HEK293 (cell line): ENCODE measurements at regions not wholly inside any gene's neighbourhood (a gene's known extent, or its start where the extent isn't known, plus 50 kb on each side); places are given as distances from the start of the nearest gene placed in this dataset.
"Not testable (repeated sequence)": the region's sequence is repeated elsewhere in the genome, so short reads cannot be mapped to it uniquely, and the experiment has no call there.

Experiments
- YY1 ChIP-seq: fragments of 450-650 bp; formaldehyde crosslinking; IDR thresholded peaks from 2 replicates; pipeline ENCODE4 v1.5.1; 2018; ENCODE audit warnings: missing biosample characterization, missing genetic modification characterization
- ZBTB7A ChIP-seq: fragments of 450-650 bp; formaldehyde crosslinking; IDR thresholded peaks from 2 replicates; pipeline ENCODE4 v1.5.1; 2016; ENCODE audit warnings: low read depth, missing biosample characterization, missing genetic modification characterization
- ZBTB8A ChIP-seq: fragments of 450-650 bp; formaldehyde crosslinking; IDR thresholded peaks from 2 replicates; pipeline ENCODE4 v1.5.1; 2016; ENCODE audit warnings: missing biosample characterization, missing genetic modification characterization
- ZNF2 ChIP-seq: fragments of 450-650 bp; formaldehyde crosslinking; IDR thresholded peaks from 2 replicates; pipeline ENCODE4 v1.5.1; 2016; ENCODE audit warnings: missing biosample characterization, missing genetic modification characterization
- ZNF416 ChIP-seq: fragments of 450-650 bp; formaldehyde crosslinking; IDR thresholded peaks from 2 replicates; pipeline ENCODE4 v1.5.1; 2016; ENCODE audit warnings: missing biosample characterization, missing genetic modification characterization
- ZNF501 ChIP-seq: fragments of 450-650 bp; formaldehyde crosslinking; IDR thresholded peaks from 2 replicates; pipeline ENCODE4 v1.5.1; 2016; ENCODE audit warnings: missing biosample characterization, missing genetic modification characterization
- ZNF549 ChIP-seq: fragments of 450-650 bp; IDR thresholded peaks from 2 replicates; pipeline ENCODE4 v1.5.1; 2018; ENCODE audit warnings: missing biosample characterization, missing genetic modification characterization, mild to moderate bottlenecking, inconsistent platforms, moderate library complexity
- ZNF785 ChIP-seq: fragments of 450-650 bp; formaldehyde crosslinking; IDR thresholded peaks from 2 replicates; pipeline ENCODE4 v1.5.1; 2016; ENCODE audit warnings: missing biosample characterization, missing genetic modification characterization
- TF ChIP-seq, protein P1 (sequence below): fragments of 450-650 bp; formaldehyde crosslinking; IDR thresholded peaks from 2 replicates; pipeline ENCODE4 v1.5.1; 2016; ENCODE audit warnings: missing biosample characterization, missing genetic modification characterization

DNA sequence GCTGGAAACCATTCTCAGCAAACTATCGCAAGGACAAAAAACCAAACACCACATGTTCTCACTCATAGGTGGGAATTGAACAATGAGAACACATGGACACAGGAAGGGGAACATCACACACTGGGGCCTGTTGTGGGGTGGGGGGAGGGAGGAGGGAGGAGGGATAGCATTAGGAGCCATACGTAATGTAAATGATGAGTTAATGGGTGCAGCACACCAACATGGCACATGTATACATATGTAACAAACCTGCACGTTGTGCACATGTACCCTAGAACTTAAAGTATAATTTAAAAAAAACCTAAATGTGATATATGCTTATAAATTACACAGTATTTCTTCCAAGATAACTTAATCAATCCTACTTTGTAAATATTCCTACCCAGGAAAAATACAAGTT is 173.3 kb upstream of the WDFY3 start:
- TF ChIP-seq ZNF549 (tag by site-specific recombination); YY1 (tag by site-specific recombination); ZNF2 (tag by site-specific recombination); ZNF785 (tag by site-specific recombination); ZBTB8A (tag by site-specific recombination); ZNF416 (tag by site-specific recombination); ZNF501; ZBTB7A (tag by site-specific recombination): not testable (repeated sequence)
- TF ChIP-seq, protein P1, sequence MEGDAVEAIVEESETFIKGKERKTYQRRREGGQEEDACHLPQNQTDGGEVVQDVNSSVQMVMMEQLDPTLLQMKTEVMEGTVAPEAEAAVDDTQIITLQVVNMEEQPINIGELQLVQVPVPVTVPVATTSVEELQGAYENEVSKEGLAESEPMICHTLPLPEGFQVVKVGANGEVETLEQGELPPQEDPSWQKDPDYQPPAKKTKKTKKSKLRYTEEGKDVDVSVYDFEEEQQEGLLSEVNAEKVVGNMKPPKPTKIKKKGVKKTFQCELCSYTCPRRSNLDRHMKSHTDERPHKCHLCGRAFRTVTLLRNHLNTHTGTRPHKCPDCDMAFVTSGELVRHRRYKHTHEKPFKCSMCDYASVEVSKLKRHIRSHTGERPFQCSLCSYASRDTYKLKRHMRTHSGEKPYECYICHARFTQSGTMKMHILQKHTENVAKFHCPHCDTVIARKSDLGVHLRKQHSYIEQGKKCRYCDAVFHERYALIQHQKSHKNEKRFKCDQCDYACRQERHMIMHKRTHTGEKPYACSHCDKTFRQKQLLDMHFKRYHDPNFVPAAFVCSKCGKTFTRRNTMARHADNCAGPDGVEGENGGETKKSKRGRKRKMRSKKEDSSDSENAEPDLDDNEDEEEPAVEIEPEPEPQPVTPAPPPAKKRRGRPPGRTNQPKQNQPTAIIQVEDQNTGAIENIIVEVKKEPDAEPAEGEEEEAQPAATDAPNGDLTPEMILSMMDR (tag by site-specific recombination): not testable (repeated sequence)
